ENCODE measurements at regions not wholly inside any gene's neighbourhood (a gene's known extent, or its start where the extent isn't known, plus 50 kb on each side); places are given as distances from the start of the nearest gene placed in this dataset.

DNA sequence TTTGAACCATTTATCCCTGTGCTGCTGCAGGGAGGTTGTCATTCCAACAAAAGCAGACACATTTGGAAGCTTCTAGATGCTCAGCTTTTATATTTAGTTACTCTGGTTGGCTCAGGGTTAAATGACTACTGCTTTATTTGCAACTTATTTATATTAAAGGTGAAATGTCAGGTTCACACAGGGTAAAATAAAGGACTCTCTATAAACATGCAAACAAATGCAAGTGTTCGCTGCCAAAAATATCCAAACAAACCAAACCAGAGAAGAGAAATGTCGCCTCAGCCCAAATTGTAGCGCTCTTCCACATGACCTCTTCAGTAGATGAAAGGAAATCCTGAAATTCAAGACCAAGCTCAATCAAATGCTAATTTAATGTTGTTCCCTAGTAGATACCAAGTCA, 57.0 kb upstream of the LIFR start:
- TF ChIP-seq CTCF (IDR thresholded peaks at IDR 0.05; ENCODE audit: insufficient read depth, low read depth, low read length), result no peak
- TF ChIP-seq EZH2 (IDR thresholded peaks at IDR 0.05; ENCODE audit: insufficient read depth, low read length), result no peak

Measured in astrocyte (in vitro differentiated cells and primary cell).